Activated CD4-positive, alpha-beta memory T cell treated with anti-CD3 and anti-CD28 coated beads, Interleukin-2, amount 10 ng/mL, durations not matched to agents 7 days and 5 days (primary cell): ENCODE measurements at regions not wholly inside any gene's neighbourhood (a gene's known extent, or its start where the extent isn't known, plus 50 kb on each side); places are given as distances from the start of the nearest gene placed in this dataset.

Source experiments
- CTCF ChIA-PET: fragments of 350-600 bp; sonication (Branson Sonifier 250); formaldehyde crosslinking; loops from one replicate; lab custom pipeline; 2021; ENCODE audit warnings: antibody characterized with exemption, inconsistent platforms; lab: Charles Lee
- POLR2A ChIA-PET: fragments of 350-600 bp; sonication (Branson Sonifier 250); formaldehyde crosslinking; loops from one replicate; lab custom pipeline; 2021; ENCODE audit warnings: antibody characterized with exemption; lab: Charles Lee
- DNase-seq: peaks from one replicate; pipeline ENCODE4 v3.0.0-alpha.2; 2020
- H3K27ac Mint-ChIP-seq: one replicate; pipeline ENCODE4 v1.8.0; 2021; ENCODE audit warnings: mild to moderate bottlenecking, mixed read lengths
- H3K27me3 Mint-ChIP-seq: one replicate; pipeline ENCODE4 v1.8.0; 2021; ENCODE audit warnings: mixed read lengths
- H3K36me3 Mint-ChIP-seq: one replicate; pipeline ENCODE4 v1.8.0; 2021; ENCODE audit warnings: low read depth, mixed read lengths
- H3K4me1 Mint-ChIP-seq: one replicate; pipeline ENCODE4 v1.8.0; 2021; ENCODE audit warnings: mixed read lengths
- H3K4me3 Mint-ChIP-seq: one replicate; pipeline ENCODE4 v1.8.0; 2021; ENCODE audit warnings: mild to moderate bottlenecking, mixed read lengths
- H3K9me3 Mint-ChIP-seq: one replicate; pipeline ENCODE4 v1.8.0; 2021; ENCODE audit warnings: mixed read lengths

DNA sequence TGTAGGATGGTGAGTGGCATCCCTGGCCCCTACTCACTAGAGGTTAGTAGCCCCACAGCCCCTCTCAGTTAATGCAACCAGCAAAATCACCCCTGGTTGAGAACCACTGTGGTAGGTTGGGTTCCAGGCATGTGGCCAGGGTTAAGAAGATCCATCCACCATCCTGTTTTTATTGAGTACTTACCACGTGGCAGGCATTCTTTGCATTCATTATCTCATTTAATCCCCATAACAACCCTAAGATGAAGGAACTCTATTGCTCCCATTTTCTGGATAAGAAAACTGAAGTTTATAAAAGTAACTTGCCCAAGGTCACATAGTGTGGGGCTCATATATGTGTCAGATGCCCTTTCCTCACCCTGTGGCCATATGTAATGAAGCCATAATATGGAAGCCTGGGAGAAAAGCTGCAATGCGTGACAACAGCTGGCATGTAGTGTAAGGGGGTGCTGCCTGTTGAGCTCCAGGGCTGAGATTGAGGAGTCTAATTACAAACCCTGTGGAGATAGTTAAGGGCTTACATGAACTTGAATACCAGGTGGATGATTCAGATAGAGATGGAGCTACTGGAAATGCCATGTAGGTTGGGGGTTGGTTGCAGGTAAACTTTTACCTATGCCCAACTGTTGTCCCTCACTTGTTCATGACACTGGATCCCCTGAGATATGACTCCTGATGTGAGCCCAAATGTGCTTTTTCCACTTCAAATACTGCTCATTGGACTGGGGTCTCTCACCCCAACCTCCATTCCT is 100.2 kb upstream of the PGRMC2 start:
- no peak overlapping the region for H3K4me3 Mint-ChIP-seq
- POLR2A ChIA-PET: no interaction called here
- DNase-seq: no peak
- H3K36me3 Mint-ChIP-seq: no peaks in the 10 kb centered on the region
- no peaks in the 10 kb centered on the region for H3K27me3 Mint-ChIP-seq
- H3K4me1 Mint-ChIP-seq: no peaks in the 10 kb centered on the region
- no peak overlapping the region for H3K27ac Mint-ChIP-seq
- CTCF ChIA-PET: no interaction called here
- no peaks in the 10 kb centered on the region for H3K9me3 Mint-ChIP-seq

DNA sequence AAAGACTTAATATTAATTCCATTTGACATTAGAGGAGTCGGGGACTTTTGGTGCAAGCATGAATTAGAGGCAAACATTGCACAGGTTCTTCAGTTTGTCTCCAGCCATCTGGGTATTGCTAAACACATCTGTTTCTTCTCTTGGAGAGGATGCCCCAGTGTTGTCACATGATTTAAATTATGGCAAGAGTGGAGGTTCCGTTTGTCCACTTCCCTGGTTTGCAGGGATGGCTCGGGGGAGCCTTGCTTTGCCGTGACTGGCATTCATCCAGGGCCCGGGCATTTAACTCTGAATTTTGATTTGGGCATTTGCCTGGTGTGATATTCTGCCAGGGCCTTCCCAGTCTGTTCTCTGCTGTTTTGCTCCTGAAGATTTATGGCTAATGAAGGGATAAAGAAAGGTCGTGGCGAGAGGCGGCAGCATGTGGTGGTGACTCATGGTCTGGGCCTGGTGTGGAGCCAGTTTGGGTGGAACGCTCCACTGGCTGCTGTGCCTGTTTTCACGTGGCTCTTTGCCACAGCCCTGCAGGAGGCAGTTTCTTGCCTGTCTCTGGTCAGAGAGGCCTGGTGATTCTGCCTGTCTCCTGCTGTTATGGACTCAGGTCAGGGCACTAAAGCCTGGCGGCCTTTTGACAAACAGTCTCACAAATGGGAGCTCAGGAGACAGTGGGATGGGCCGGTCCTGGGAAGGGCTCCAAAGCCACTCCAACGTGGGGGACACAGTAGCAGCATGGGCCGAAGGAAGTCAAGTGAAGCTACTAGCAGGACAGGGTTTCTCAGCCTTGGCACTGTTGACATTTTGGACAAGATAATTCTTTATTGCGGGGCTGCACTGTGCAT is 99.4 kb upstream of the PGRMC2 start:
- no peaks in the 10 kb centered on the region for H3K4me1 Mint-ChIP-seq
- CTCF ChIA-PET: no interaction called here
- no peaks in the 10 kb centered on the region for H3K9me3 Mint-ChIP-seq
- no peak overlapping the region for H3K4me3 Mint-ChIP-seq
- no peak for DNase-seq
- no peaks in the 10 kb centered on the region for H3K36me3 Mint-ChIP-seq
- no peaks in the 10 kb centered on the region for H3K27me3 Mint-ChIP-seq
- no peak overlapping the region for H3K27ac Mint-ChIP-seq
- POLR2A ChIA-PET: no interaction called here

DNA sequence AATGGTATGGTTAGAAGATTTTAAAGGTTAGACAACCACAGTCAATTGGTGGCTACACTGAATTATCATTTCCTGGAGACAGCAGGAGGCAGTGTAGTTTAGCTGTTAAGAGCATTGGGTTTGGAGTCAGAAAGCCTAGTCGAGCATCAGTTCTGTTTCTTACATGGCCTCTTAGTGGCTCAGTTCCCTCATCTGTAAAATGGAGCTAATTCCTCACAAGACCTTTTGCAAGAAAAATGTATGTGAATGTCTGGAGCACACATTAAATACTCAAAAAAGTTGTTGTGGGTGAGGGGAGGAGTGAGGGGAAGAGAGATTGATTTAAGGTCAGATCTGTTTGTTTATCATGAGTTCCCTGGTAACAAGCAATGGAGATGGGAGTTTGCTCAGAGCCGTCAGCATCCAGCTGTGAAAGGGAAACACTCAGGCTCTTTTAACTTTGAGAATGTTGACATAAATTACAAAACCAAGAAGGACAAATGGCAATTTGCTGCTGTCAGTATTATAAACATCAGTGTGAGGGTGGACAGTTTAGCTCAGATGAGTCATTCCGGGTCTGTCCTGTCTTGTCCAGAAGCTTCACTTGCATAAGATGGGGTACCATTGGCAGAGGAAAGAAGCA is 98.2 kb upstream of the PGRMC2 start:
- Mint-ChIP-seq H3K27me3 (no peaks in the 10 kb centered on the region), H3K4me1 (no peaks in the 10 kb centered on the region), H3K9me3 (no peaks in the 10 kb centered on the region), H3K36me3 (no peaks in the 10 kb centered on the region), H3K4me3 (no peak overlapping the region), H3K27ac (no peak overlapping the region)
- ChIA-PET CTCF (no interaction called here), POLR2A (no interaction called here)
- DNase-seq: no peak

DNA sequence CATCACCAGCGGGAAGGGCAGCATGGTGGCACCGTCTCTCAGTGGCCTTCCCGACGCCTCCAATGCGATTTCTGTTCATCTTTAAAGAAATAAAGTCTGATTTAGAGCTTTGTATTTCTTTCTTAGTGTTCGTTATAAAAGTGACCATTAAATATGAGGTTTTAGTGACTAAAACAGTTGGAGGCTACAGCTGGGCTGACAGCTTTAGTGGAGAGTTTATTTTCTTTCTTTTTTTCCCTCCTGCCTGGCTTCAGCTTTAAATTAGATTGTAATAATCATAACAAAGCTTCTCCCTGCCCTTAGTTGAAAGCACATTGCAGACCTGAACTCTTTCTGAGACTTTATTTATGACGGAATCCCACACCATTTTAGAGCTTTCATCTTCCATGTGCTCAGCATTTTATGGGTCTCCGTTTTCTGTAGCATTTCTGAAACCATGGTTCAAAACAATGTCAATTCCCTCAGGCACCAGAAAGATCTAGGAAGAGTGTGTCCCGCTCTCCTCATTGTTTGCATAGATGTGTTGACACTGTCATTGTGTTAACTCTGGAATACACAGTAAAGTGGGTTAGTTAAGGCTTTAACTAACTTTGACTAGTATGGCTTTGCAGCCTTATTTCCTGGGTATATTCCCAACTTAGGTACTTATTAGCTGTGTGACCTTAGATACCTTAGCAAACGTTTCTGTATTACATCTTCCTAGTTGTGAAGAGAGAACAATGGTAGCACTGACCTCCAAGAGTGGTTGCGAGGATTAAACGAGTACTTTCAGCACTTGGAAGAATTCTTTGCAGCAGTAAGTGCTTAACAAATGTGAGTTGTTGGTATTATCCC is 97.4 kb upstream of the PGRMC2 start:
- no peak overlapping the region for H3K4me3 Mint-ChIP-seq
- no peak overlapping the region for H3K27ac Mint-ChIP-seq
- DNase-seq: no peak
- H3K36me3 Mint-ChIP-seq: no peaks in the 10 kb centered on the region
- ChIA-PET POLR2A (no interaction called here), CTCF (no interaction called here)
- no peaks in the 10 kb centered on the region for H3K4me1 Mint-ChIP-seq
- H3K27me3 Mint-ChIP-seq: no peaks in the 10 kb centered on the region
- H3K9me3 Mint-ChIP-seq: no peaks in the 10 kb centered on the region

DNA sequence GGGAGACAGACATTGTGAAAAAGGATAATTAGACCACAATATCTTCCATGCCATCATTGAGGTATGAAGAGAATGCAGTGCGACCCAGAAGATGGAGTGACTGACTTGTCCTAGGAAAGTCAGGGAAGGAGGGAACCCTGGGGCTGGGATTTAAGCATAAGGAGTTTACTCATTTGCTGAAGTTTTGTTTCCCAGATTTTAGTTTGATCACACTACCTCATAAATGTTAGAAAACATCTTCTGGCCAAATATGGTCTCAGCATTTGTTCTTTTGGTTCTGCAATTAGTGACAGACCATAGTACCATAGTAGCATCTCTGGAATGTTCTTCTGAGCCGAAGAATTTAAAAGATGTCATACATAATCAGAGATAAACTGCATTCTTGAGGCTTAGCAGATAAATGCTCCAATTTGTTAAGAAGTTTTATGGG is 96.5 kb upstream of the PGRMC2 start:
- H3K9me3 Mint-ChIP-seq: no peaks in the 10 kb centered on the region
- H3K36me3 Mint-ChIP-seq: no peaks in the 10 kb centered on the region
- no peaks in the 10 kb centered on the region for H3K27me3 Mint-ChIP-seq
- no peak for DNase-seq
- no peaks in the 10 kb centered on the region for H3K4me1 Mint-ChIP-seq
- H3K27ac Mint-ChIP-seq: no peak overlapping the region
- CTCF ChIA-PET: no interaction called here
- POLR2A ChIA-PET: no interaction called here
- H3K4me3 Mint-ChIP-seq: no peak overlapping the region

DNA sequence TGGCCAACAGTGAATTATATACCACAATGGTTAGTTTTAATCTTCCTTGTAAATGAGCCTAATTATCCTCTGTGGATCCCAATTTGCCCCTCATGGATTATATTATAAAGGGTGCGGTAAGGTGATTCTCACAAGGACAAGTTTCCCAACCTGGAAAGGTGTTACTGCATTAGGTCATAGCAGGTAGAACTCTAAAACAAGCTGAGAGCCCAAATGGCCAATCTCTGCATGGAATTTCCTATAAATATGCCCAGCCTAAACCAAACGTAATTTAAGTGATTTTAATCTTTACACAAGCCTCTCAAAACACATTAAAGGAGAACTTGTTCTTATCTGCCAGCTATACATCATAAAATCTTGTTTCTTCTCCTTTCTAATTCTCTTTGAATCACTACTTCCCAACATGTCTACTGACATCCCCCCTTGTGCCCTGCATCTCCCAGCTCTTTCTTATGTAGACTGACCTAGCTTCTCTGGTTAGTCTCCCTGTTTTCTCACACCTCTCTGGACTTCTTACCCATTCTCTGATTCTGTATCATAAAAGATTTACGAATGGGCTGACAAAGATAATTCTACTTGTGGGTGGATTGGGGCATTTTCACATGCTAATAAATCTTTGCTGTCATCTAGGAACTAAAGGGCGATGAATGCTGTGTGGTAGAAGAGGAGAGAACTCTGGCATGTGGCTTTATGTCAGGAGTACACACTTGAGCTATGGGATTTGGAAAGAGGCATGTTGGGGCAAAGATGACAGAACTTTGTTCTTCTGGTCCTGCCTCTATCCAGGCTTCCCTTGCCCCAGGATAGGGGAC is 94.3 kb upstream of the PGRMC2 start:
- Mint-ChIP-seq H3K27me3 (no peaks in the 10 kb centered on the region), H3K36me3 (peaks cover 2% of the 10 kb centered on the region), H3K27ac (no peak overlapping the region), H3K9me3 (peaks cover 5% of the 10 kb centered on the region), H3K4me3 (no peak overlapping the region), H3K4me1 (no peaks in the 10 kb centered on the region)
- CTCF ChIA-PET: no interaction called here
- no peak for DNase-seq
- POLR2A ChIA-PET: no interaction called here

DNA sequence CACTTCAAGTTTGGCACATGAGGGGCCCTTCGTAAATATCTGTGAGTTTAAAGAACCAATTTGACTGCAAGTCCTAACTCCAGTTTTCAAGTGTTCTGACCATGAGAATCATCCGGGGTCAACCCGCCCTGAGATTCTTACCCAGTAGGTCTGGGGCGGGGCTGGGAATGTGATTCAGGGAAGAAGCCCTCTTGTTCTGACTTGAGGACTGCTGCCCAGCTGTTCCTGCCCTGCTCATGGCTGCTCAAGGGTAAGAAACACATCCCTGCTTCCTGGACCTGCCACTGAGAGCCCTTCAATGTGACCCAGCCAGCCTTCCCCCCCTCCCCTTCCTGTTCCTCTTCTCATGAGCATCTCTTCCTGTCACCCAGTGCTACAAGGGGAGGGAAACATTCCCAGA is 92.7 kb upstream of the PGRMC2 start:
- ChIA-PET POLR2A (no interaction called here), CTCF (interaction anchor here (0.6 kb wide), 1 partner anchor 183 kb away, joined by 3 read pairs; no protein-coding TSS in a partner anchor)
- DNase-seq: no peak
- no peaks in the 10 kb centered on the region for H3K27me3 Mint-ChIP-seq
- no peaks in the 10 kb centered on the region for H3K4me1 Mint-ChIP-seq
- peaks cover 2% of the 10 kb centered on the region for H3K36me3 Mint-ChIP-seq
- peaks cover 10% of the 10 kb centered on the region for H3K9me3 Mint-ChIP-seq
- no peak overlapping the region for H3K27ac Mint-ChIP-seq
- no peak overlapping the region for H3K4me3 Mint-ChIP-seq

DNA sequence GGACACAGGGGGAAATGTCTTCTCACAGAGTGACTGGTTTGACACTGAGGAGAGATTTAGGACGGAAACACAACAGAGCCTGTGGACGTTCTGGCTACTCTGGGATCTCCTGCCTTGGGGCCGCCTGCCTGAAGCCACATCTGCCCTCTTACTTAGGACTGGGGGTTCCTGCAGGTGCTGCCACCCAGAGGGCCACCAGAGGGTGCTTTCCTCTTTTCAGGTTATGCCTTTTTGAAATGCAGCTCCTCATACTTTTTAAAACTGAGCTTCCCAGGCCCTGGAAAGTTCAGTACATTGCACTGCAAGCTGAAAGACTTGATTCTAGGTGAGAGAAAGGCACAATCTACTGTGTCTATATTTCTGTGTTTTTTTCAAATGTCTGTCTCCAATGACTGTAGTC is 92.2 kb upstream of the PGRMC2 start:
- Mint-ChIP-seq H3K4me3 (no peak overlapping the region), H3K4me1 (no peaks in the 10 kb centered on the region), H3K36me3 (peaks cover 2% of the 10 kb centered on the region), H3K9me3 (peaks cover 10% of the 10 kb centered on the region), H3K27me3 (no peaks in the 10 kb centered on the region), H3K27ac (no peak overlapping the region)
- ChIA-PET POLR2A (no interaction called here), CTCF (interaction anchor here (0.6 kb wide), 1 partner anchor 184 kb away, joined by 3 read pairs; no protein-coding TSS in a partner anchor)
- no peak for DNase-seq

DNA sequence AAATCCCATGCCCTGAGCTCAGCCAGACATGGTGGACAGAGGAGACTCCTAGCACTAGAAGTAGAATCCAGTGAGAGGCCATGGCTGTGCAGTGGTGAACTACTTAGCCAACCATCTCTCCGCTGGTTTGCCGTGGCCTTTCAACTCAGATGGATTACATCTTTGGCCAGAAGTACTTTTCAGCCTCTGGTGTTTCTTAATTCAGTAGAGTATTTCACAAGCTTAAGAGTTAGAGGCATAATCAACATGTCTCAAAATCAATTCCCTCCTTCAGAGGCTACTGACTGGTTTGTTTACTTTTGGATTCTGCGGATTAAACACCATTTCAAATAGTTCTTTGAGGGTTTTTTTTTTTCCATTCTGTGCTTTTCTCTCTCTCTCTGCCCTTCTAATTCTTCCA is 91.1 kb upstream of the PGRMC2 start:
- ChIA-PET POLR2A (no interaction called here), CTCF (no interaction called here)
- no peak overlapping the region for H3K27ac Mint-ChIP-seq
- H3K36me3 Mint-ChIP-seq: peaks cover 2% of the 10 kb centered on the region
- no peak for DNase-seq
- no peaks in the 10 kb centered on the region for H3K4me1 Mint-ChIP-seq
- peaks cover 10% of the 10 kb centered on the region for H3K9me3 Mint-ChIP-seq
- no peaks in the 10 kb centered on the region for H3K27me3 Mint-ChIP-seq
- H3K4me3 Mint-ChIP-seq: no peak overlapping the region

DNA sequence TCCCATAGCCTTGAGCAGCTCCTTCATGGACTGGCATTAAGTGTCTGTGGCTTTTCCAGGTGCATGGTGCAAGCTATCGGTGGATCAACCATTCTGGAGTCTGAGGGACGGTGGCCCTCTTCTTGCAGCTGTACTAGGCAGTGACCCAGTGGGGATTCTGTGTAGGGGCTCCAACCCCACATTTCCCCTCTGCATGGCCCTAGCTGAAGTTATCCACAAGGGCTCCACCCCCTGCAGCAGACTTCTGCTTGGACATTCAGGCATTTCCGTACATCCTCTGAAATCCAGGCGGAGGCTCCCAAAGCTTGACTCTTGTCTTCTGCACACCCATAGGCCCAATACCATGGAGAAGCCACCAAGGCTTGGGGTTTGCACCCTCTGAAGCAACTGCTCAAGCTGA is 89.3 kb upstream of the PGRMC2 start:
- no peak for DNase-seq
- H3K36me3 Mint-ChIP-seq: peaks cover 2% of the 10 kb centered on the region
- POLR2A ChIA-PET: no interaction called here
- H3K4me1 Mint-ChIP-seq: no peaks in the 10 kb centered on the region
- H3K9me3 Mint-ChIP-seq: peaks cover 10% of the 10 kb centered on the region
- H3K27me3 Mint-ChIP-seq: no peaks in the 10 kb centered on the region
- no peak overlapping the region for H3K27ac Mint-ChIP-seq
- CTCF ChIA-PET: no interaction called here
- no peak overlapping the region for H3K4me3 Mint-ChIP-seq

DNA sequence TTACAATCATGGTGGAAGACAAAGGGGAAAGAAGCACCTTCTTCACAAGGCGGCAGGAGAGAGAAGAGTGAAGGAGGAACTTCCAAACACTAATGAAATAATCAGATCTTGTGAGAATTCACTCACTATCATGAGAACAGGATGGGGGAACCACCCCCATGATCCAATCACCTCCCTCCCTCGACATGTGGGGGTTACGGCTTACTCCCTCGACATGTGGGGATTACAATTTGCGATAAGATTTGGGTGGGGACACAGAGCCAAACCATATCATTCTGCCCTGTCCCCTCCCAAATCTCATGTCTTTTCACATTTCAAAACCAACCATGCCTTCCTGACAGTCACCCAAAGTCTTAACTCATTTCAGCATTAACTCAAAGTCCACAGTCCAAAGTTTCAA is 88.7 kb upstream of the PGRMC2 start:
- peaks cover 10% of the 10 kb centered on the region for H3K9me3 Mint-ChIP-seq
- POLR2A ChIA-PET: no interaction called here
- no peak overlapping the region for H3K27ac Mint-ChIP-seq
- H3K4me3 Mint-ChIP-seq: no peak overlapping the region
- H3K4me1 Mint-ChIP-seq: no peaks in the 10 kb centered on the region
- DNase-seq: no peak
- peaks cover 2% of the 10 kb centered on the region for H3K36me3 Mint-ChIP-seq
- CTCF ChIA-PET: no interaction called here
- H3K27me3 Mint-ChIP-seq: no peaks in the 10 kb centered on the region

DNA sequence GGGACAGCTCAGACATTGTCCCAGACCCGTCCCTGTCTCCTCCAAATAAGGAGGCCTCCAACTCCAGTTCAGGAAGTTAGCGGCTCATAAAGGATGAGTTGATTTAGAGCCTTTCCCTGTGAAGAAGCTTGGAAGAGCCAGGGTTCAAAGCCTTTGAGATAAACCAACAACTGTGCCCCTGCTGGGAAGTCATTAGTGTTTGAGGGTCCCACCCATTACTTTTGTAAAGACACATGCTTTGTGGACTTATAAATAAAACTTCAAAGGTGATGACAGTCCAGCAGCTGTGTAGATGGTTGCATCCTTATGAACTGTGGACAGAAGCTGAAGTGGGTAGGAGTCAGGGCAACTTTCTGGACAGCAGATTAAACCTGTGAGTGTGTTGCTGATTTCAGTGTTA is 86.0 kb upstream of the PGRMC2 start:
- H3K36me3 Mint-ChIP-seq: peaks cover 2% of the 10 kb centered on the region
- no peak for DNase-seq
- no peak overlapping the region for H3K4me3 Mint-ChIP-seq
- H3K27ac Mint-ChIP-seq: no peak overlapping the region
- H3K4me1 Mint-ChIP-seq: no peaks in the 10 kb centered on the region
- H3K27me3 Mint-ChIP-seq: no peaks in the 10 kb centered on the region
- ChIA-PET POLR2A (no interaction called here), CTCF (no interaction called here)
- peaks cover 14% of the 10 kb centered on the region for H3K9me3 Mint-ChIP-seq
